Right cardiac atrium (tissue), 5 donors: ENCODE measurements at regions not wholly inside any gene's neighbourhood (a gene's known extent, or its start where the extent isn't known, plus 50 kb on each side); places are given as distances from the start of the nearest gene placed in this dataset.
"Not testable (repeated sequence)": the region's sequence is repeated elsewhere in the genome, so short reads cannot be mapped to it uniquely, and the experiment has no call there.

Experiments used
- ATAC-seq, 2 donors: fragments of 200-7000 bp; cut with Tn5 transposase; one replicate each; pipeline versions ENCODE4 v1.8.0 to v1.9.1; 2020; ENCODE audit warnings: moderate library complexity in 2 of 2, mild to moderate bottlenecking in 1 of 2
- DNase-seq, 3 donors: peaks; one replicate each; pipeline ENCODE4 v3.0.0-alpha.2; 2020
- H3K27ac ChIP-seq: one replicate; pipeline ENCODE4 v1.5.1; 2013; ENCODE audit warnings: mild to moderate bottlenecking, low read length, control low read depth, moderate library complexity
- H3K27me3 ChIP-seq: one replicate; pipeline ENCODE4 v1.6.1; 2013; ENCODE audit not compliant: control insufficient read depth, insufficient read depth
- H3K4me1 ChIP-seq: one replicate; pipeline ENCODE4 v1.6.1; 2013; ENCODE audit warnings: low read length; ENCODE audit not compliant: control insufficient read depth, insufficient read depth
- H3K4me3 ChIP-seq: one replicate; pipeline ENCODE4 v1.5.1; 2013; ENCODE audit warnings: low read length, control low read depth
- H3K9me3 ChIP-seq: one replicate; pipeline ENCODE4 v1.6.1; 2013; ENCODE audit warnings: low read length; ENCODE audit not compliant: control insufficient read depth
- WGBS: extraction: QIAGEN DNeasy Blood & Tissue Kit; methylation state at CpG from one replicate; pipeline ENCODE4 v1.1.7; 2013; 5-methylcytosine and 5-hydroxymethylcytosine counted together
- intact Hi-C, 4 donors: fragments of 100-400 bp; cut with DNase I; formaldehyde crosslinking; loops; one replicate each; pipeline versions ENCODE4 v1.11.0 to v1.14.0; 2022 to 2023
- donor health status: healthy with polysubstance abuse.
- donor health status: DM: no; HTN: yes; CAD: no.
- donor health status: DM: no; HTN: no; CAD: no.
- donor health status: DM: no; HTN: yes; CAD: no; lungs with severe emphysema.
- donor health status: DM: yes; HTN: yes; CAD: no.

DNA sequence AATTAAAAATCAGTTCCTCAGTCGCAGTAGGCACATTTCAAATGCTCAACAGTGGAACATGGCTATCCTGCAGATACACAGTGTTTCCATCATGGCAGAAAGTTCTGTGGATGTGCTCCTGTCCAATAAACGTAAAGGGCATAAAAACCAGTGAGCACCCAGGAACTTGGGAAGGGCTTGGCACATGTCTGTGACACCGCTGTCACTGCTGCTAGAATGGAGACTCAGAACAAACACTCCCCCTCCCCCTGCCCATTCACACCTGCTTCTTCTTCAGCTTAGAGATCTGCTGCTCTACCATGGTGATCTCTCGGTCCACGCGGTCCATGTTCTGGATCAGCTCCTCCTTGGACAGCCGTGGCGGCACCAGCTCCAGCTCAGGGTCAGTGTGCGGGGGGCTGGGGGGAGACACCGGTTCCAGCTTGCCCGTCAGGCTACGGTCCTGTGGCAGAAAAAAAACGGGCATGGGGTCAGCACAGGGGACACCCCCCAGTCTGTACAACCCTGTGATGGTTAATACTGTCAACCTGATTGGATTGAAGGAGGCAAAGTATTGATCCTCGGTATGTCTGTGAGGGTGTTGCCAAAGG is 94.6 kb downstream of the NCOR2 start:
- Histone ChIP-seq H3K27me3 (no peaks in the 10 kb centered on the region), H3K27ac (no peak overlapping the region), H3K4me1 (no peaks in the 10 kb centered on the region), H3K4me3 (no peak overlapping the region), H3K9me3 (no peaks in the 10 kb centered on the region)
- ATAC-seq (no peak), DNase-seq (peak in 2 of 3 donors; percentile 9 to 23)
- intact Hi-C loops = loop anchor here in 1 of 4 donors (10.0 kb wide), 1 partner anchor 92 kb away; the partner anchor contains the start of gene NCOR2
- WGBS = over 99% methylated on average over 14 of the region's 14 CpGs

- Histone ChIP-seq H3K27ac (no peak overlapping the region), H3K9me3 (no peaks in the 10 kb centered on the region), H3K4me3 (no peak overlapping the region), H3K27me3 (no peaks in the 10 kb centered on the region), H3K4me1 (no peaks in the 10 kb centered on the region)
- intact Hi-C loops = loop anchor here in 1 of 4 donors (10.0 kb wide), 1 partner anchor 93 kb away; the partner anchor contains the start of gene NCOR2
- no peak for ATAC-seq
- peak in 1 of 3 donors; percentile 21 for DNase-seq
- 91% methylated on average over 2 of the region's 2 CpGs for WGBS
Measured at GRCh38 chr12:124471828-124472227, 95.6 kb downstream of the NCOR2 start.

DNA sequence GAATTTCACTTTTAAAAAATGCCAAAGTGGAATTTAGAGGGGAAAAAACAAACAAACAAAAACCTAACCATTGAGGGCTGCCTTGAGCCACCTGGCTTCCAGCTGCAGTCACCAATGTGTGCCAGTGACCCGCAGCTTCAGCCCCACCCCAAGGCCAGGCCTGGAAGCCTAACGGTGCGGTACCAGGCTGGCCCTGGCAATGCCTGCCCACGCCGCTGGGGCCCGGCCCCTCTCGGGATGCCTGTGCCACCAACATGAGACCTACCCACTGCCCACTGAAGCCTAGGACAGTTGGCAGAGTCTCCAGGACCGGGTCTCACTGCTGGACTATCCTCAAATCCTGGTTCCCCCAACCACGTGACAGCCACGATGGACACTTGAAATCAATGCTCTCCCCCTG is 96.6 kb downstream of the NCOR2 start:
- no peaks in the 10 kb centered on the region for H3K4me1 ChIP-seq
- DNase-seq (peak in 2 of 3 donors; percentile 29 to 32), ATAC-seq (peak in 1 of 2 donors; percentile 8)
- WGBS = 97% methylated on average over 10 of the region's 10 CpGs
- H3K27me3 ChIP-seq = no peaks in the 10 kb centered on the region
- intact Hi-C loops = loop anchor here in 1 of 4 donors (10.0 kb wide), 1 partner anchor 94 kb away; the partner anchor contains the start of gene NCOR2
- H3K4me3 ChIP-seq = no peak overlapping the region
- H3K27ac ChIP-seq = no peak overlapping the region
- no peaks in the 10 kb centered on the region for H3K9me3 ChIP-seq

DNA sequence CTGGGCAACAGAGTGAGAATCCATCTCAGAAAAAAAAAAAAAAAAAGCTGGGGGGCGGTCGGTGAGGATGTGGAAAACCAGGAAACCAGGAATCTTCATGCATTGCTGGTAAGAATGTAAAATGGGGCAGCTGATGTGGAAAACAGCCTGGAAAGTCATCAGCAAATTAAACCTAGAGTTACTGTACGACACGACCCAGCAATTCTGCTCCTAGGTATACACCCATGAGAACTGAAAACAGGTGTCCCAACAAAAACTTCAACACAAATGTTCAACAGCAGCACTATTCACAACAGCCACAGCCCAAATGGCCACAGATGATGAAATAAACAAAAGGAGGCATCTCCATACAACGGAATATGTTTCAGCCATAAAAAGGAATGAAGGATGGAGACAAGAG is 97.3 kb downstream of the NCOR2 start:
- H3K9me3 ChIP-seq = no peaks in the 10 kb centered on the region
- H3K4me3 ChIP-seq = no peak overlapping the region
- H3K4me1 ChIP-seq = no peaks in the 10 kb centered on the region
- intact Hi-C loops = loop anchor here in 1 of 4 donors (10.0 kb wide), 1 partner anchor 95 kb away; the partner anchor contains the start of gene NCOR2
- H3K27me3 ChIP-seq = no peaks in the 10 kb centered on the region
- WGBS = 95% methylated on average over 5 of the region's 5 CpGs
- no peak overlapping the region for H3K27ac ChIP-seq
- ATAC-seq (no peak), DNase-seq (no peak)

DNA sequence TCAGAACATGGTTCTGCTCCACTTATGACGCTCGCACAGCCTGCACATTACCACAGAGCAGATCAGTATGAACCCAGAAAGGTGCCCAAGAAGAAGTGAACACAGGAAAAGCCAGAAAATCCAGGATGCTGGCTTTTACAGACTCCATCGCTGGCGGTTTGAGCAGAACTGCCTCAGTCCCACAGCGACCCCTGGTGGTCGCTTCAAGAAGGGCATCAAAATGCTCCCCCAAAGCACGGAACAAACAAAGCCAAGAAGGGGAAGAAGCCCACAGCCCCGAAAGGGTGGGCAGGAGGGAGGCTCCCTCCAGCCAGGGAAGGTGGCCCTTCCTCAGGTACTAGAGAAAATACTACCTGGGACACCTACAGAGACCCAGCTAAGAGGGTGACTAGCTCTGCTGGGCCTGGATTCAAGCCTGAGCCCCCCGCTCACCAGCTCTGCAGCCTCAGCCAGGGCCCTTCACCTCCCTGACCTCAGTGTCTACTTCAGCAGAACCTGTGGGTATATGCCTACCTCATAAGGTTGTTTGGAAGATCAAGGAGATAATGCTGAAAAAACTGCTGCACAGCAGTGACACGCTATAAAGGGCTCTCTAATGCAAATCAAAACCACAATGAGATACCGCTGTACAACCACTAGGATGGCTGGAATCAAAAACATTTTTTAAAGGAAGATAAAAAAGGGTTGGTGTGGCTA is 98.1 kb downstream of the NCOR2 start:
- intact Hi-C loops = no loop called here
- 81% methylated on average over 11 of the region's 11 CpGs for WGBS
- Histone ChIP-seq H3K4me1 (peaks cover 3% of the 10 kb centered on the region), H3K27me3 (no peaks in the 10 kb centered on the region), H3K4me3 (no peak overlapping the region), H3K9me3 (no peaks in the 10 kb centered on the region), H3K27ac (no peak overlapping the region)
- DNase-seq (peak in 2 of 3 donors; percentile 29 to 54), ATAC-seq (no peak)

- H3K4me1 ChIP-seq, intact Hi-C loops, H3K4me3 ChIP-seq, H3K27ac ChIP-seq, H3K9me3 ChIP-seq, H3K27me3 ChIP-seq, ATAC-seq, DNase-seq: not testable (repeated sequence)
- 92% methylated on average over 1 of the region's 1 CpG for WGBS
Measured at GRCh38 chr12:124467549-124467948, 99.9 kb downstream of the NCOR2 start.

- H3K4me3 ChIP-seq = no peak overlapping the region
- intact Hi-C loops = no loop called here
- ATAC-seq = peak; percentile 60 to 77
- no peaks in the 10 kb centered on the region for H3K9me3 ChIP-seq
- peaks cover 3% of the 10 kb centered on the region for H3K4me1 ChIP-seq
- 58% methylated on average over 29 of the region's 29 CpGs for WGBS
- no peaks in the 10 kb centered on the region for H3K27me3 ChIP-seq
- peak; percentile 62 to 85 (median 85) for DNase-seq
- H3K27ac ChIP-seq = no peak overlapping the region
Measured at GRCh38 chr12:124466216-124467128, 100.9 kb downstream of the NCOR2 start.

DNA sequence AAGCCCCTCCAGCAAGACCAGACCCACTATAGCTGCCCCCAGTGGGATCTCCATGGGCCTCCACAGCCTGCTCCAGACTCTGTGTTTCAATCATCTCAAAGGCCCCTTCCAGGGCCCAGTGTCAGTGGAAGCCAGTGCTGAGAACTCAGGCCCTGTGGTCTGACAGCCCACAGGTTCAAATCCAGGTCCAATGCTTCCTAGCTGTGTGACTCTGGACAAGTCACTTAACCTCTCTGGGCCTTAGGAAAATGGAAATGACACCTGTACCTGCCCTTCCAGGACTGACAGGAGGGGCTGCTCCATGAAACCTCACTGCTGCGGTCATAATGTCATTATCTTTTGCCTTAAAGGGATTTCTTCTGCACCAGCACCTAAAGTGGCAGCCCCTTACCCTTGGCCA is 101.9 kb downstream of the NCOR2 start:
- intact Hi-C loops = no loop called here
- peak in 1 of 3 donors; percentile 10 for DNase-seq
- Histone ChIP-seq H3K27ac (no peak overlapping the region), H3K9me3 (no peaks in the 10 kb centered on the region), H3K4me1 (peaks cover 3% of the 10 kb centered on the region), H3K27me3 (no peaks in the 10 kb centered on the region), H3K4me3 (no peak overlapping the region)
- no peak for ATAC-seq
- WGBS = 94% methylated on average over 1 of the region's 1 CpG

DNA sequence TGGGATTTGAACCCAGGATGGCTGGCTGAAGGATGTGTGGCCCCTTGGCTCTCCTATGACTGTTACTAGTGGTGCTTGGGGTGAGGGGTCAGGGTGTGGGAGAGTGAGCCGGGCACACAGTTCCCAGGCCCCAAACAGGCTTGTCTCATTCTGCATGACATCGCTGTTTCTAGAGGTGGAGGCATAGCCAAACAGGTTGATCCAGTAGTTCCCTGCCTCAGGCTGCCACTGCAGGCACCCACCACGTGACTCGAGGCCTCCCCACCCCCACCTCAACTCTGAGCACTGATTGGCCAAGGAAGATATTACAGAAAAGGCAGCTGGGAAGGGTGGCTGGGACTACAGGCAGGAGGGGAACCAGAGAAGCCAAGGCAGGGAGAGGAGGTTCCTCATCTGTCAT is 102.6 kb downstream of the NCOR2 start:
- DNase-seq (peak in 1 of 3 donors; percentile 12), ATAC-seq (no peak)
- Histone ChIP-seq H3K9me3 (no peaks in the 10 kb centered on the region), H3K27ac (no peak overlapping the region), H3K4me1 (peaks cover 3% of the 10 kb centered on the region), H3K4me3 (no peak overlapping the region), H3K27me3 (no peaks in the 10 kb centered on the region)
- intact Hi-C loops = no loop called here
- WGBS = 97% methylated on average over 4 of the region's 4 CpGs

DNA sequence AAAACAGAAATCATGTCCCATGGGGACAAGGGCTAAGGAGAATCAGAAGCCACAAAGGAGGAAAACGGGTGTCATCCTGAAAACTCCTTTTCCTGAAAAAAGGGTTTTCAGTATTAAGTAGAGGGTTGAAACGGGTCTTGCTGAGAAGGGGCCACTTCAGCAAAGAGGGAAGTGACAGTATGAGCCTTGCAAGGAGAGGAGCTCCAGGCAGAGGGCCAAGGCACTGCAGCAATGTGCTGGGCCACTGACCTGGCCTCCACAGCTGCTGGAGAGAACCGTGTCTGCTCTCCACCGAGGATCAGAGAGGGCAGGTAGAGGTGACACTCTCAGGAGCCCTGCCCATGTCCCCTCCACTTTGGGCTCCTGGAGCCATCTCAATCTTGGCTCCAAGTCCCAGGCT is 103.3 kb downstream of the NCOR2 start:
- Histone ChIP-seq H3K9me3 (no peaks in the 10 kb centered on the region), H3K4me3 (no peak overlapping the region), H3K27ac (no peak overlapping the region), H3K4me1 (peaks cover 3% of the 10 kb centered on the region), H3K27me3 (no peaks in the 10 kb centered on the region)
- WGBS = 27% methylated on average over 4 of the region's 4 CpGs
- ATAC-seq = no peak
- DNase-seq = peak in 2 of 3 donors; percentile 70 to 81
- intact Hi-C loops = no loop called here
